Ishikawa (cell line): ENCODE measurements at regions not wholly inside any gene's neighbourhood (a gene's known extent, or its start where the extent isn't known, plus 50 kb on each side); places are given as distances from the start of the nearest gene placed in this dataset.

Experiments used
- CREB1 ChIP-seq: IDR thresholded peaks from 2 replicates; pipeline ENCODE4 v1.6.1; 2012; ENCODE audit warnings: low read depth
- EGR1 ChIP-seq: IDR thresholded peaks from 2 replicates; pipeline ENCODE4 v1.6.1; 2012
- EP300 ChIP-seq: IDR thresholded peaks from 2 replicates; pipeline ENCODE4 v1.6.1; 2012; ENCODE audit warnings: borderline replicate concordance
- FOXM1 ChIP-seq: IDR thresholded peaks from 2 replicates; pipeline ENCODE4 v1.6.1; 2012; ENCODE audit warnings: low read depth, borderline replicate concordance
- MAX ChIP-seq: IDR thresholded peaks from 2 replicates; pipeline ENCODE4 v1.6.1; 2012
- NFIC ChIP-seq: IDR thresholded peaks from 2 replicates; pipeline ENCODE4 v1.6.1; 2012
- RAD21 ChIP-seq: IDR thresholded peaks from 2 replicates; pipeline ENCODE4 v1.6.1; 2012; ENCODE audit warnings: low read depth
- REST ChIP-seq: IDR thresholded peaks from 2 replicates; pipeline ENCODE4 v1.6.1; 2012; ENCODE audit warnings: low read depth, mild to moderate bottlenecking
- TAF1 ChIP-seq: IDR thresholded peaks from 2 replicates; pipeline ENCODE4 v1.6.1; 2012; ENCODE audit warnings: low read depth, mild to moderate bottlenecking
- TCF12 ChIP-seq: IDR thresholded peaks from 2 replicates; pipeline ENCODE4 v1.6.1; 2012; ENCODE audit warnings: low read depth
- TEAD4 ChIP-seq: IDR thresholded peaks from 2 replicates; pipeline ENCODE4 v1.6.1; 2012
- YY1 ChIP-seq: IDR thresholded peaks from 2 replicates; pipeline ENCODE4 v1.6.1; 2012; ENCODE audit warnings: low read depth

- TF ChIP-seq EGR1 (no peak), CREB1 (no peak), TAF1 (no peak), EP300 (no peak), RAD21 (no peak), FOXM1 (no peak), TCF12 (no peak), MAX (no peak), NFIC (no peak), YY1 (no peak), TEAD4 (no peak), REST (no peak)
These were observed 141.4 kb downstream of the KIF4B start for GRCh38 chr5:155154973-155155372.
